Gastroesophageal sphincter (tissue), 4 donors: ENCODE measurements at regions not wholly inside any gene's neighbourhood (a gene's known extent, or its start where the extent isn't known, plus 50 kb on each side); places are given as distances from the start of the nearest gene placed in this dataset.

Source experiments
- ATAC-seq: fragments of 150-250 bp; one replicate; pipeline ENCODE4 v1.9.1; 2016; ENCODE audit warnings: mild to moderate bottlenecking, moderate library complexity
- H3K27ac ChIP-seq, 4 donors: fragments of 200-600 bp; sonication (generic) in 3 of 4; 1 replicate in 3 of 4; 2 replicates in 1 of 4; pipeline ENCODE4 v1.5.1; 2016 to 2019
- H3K27me3 ChIP-seq: fragments of 200-600 bp; sonication (generic); one replicate; pipeline ENCODE4 v1.5.1; 2019
- H3K36me3 ChIP-seq, 2 donors: fragments of 200-600 bp; sonication (generic); one replicate each; pipeline ENCODE4 v1.5.1; 2019; ENCODE audit warnings: control low read depth in 1 of 2
- H3K4me1 ChIP-seq, 3 donors: fragments of 200-600 bp; sonication (generic); 1 replicate in 2 of 3; 2 replicates in 1 of 3; pipeline ENCODE4 v1.5.1; 2016 to 2019; ENCODE audit warnings: control low read depth in 2 of 3
- H3K4me3 ChIP-seq, 2 donors: fragments of 200-600 bp; sonication (generic); one replicate each; pipeline ENCODE4 v1.5.1; 2019; ENCODE audit warnings: mild to moderate bottlenecking in 1 of 2, moderate library complexity in 1 of 2
- H3K9me3 ChIP-seq, 3 donors: fragments of 200-600 bp; sonication (generic); one replicate each; pipeline ENCODE4 v1.5.1; 2017 to 2019; ENCODE audit warnings: control low read depth in 2 of 3
- EP300 ChIP-seq: sonication (generic); formaldehyde crosslinking; IDR thresholded peaks from one replicate; pipeline ENCODE4 v1.6.1; 2017; ENCODE audit warnings: antibody characterized with exemption, mild to moderate bottlenecking
- POLR2A ChIP-seq, 2 donors: fragments of 450-650 bp; IDR thresholded peaks; one replicate each; pipeline ENCODE4 v1.6.1; 2017; ENCODE audit warnings: antibody characterized with exemption in 2 of 2, mild to moderate bottlenecking in 2 of 2, moderate library complexity in 1 of 2
- POLR2AphosphoS5 ChIP-seq: sonication (generic); formaldehyde crosslinking; IDR thresholded peaks from one replicate; pipeline ENCODE4 v1.6.1; 2017; ENCODE audit warnings: antibody characterized with exemption
- WGBS, 2 donors: methylation state at CpG; one replicate each; pipeline ENCODE4 v1.1.5; 2018; ENCODE audit warnings: low coverage in 1 of 2; 5-methylcytosine and 5-hydroxymethylcytosine counted together
- TF ChIP-seq, protein P1 (sequence below), 4 experiments: fragments of 200-600 bp in 2 of 4; fragments of 450-650 bp in 2 of 4; sonication (generic) in 1 of 4; IDR thresholded peaks; one replicate each; pipeline ENCODE4 v1.5.1; 2017 to 2019; ENCODE audit warnings: antibody characterized with exemption in 4 of 4, mild to moderate bottlenecking in 2 of 4, moderate library complexity in 2 of 4

- Histone ChIP-seq H3K4me1 (no peaks in the 10 kb centered on the region), H3K27ac (no peak overlapping the region), H3K4me3 (no peak overlapping the region), H3K36me3 (no peaks in the 10 kb centered on the region), H3K27me3 (peaks cover 7% of the 10 kb centered on the region), H3K9me3 (peaks cover 0 to 11% (median 0%) of the 10 kb centered on the region in 3 donors)
- TF ChIP-seq POLR2A (IDR thresholded peaks at IDR 0.05) (no peak), EP300 (no peak), POLR2AphosphoS5 (no peak)
- TF ChIP-seq, protein P1, sequence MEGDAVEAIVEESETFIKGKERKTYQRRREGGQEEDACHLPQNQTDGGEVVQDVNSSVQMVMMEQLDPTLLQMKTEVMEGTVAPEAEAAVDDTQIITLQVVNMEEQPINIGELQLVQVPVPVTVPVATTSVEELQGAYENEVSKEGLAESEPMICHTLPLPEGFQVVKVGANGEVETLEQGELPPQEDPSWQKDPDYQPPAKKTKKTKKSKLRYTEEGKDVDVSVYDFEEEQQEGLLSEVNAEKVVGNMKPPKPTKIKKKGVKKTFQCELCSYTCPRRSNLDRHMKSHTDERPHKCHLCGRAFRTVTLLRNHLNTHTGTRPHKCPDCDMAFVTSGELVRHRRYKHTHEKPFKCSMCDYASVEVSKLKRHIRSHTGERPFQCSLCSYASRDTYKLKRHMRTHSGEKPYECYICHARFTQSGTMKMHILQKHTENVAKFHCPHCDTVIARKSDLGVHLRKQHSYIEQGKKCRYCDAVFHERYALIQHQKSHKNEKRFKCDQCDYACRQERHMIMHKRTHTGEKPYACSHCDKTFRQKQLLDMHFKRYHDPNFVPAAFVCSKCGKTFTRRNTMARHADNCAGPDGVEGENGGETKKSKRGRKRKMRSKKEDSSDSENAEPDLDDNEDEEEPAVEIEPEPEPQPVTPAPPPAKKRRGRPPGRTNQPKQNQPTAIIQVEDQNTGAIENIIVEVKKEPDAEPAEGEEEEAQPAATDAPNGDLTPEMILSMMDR (IDR thresholded peaks at IDR 0.05), result no peak
- no peak for ATAC-seq
- 73 to 83% methylated on average over 1 to 2 of the region's 2 CpGs for WGBS, 2 donors
These were observed 159.8 kb downstream of the EN1 start for GRCh38 chr2:118687698-118688097.

DNA sequence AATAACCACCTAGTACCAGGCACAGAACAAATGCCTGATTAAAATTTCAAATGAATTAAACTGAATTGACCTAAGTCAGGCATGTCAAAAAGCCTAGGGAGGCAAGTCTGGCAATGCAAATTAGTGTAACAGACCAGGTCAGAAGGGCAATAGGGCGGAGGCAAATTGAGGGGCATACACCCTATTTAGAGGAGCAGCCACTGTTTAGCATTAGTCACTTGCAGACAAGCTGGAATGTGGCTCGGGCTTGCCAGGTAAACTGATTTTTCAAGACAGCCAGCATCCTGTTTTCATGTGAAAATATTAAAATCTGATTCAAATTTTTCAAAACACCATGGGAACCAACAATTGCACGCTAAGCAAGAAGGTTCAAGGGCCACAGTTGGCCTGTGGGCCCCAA, 160.3 kb downstream of the EN1 start:
- Histone ChIP-seq H3K4me1 (no peaks in the 10 kb centered on the region), H3K27me3 (peaks cover 7% of the 10 kb centered on the region), H3K4me3 (no peak overlapping the region), H3K36me3 (no peaks in the 10 kb centered on the region), H3K9me3 (peaks cover 0 to 11% (median 0%) of the 10 kb centered on the region in 3 donors), H3K27ac (no peak overlapping the region)
- no peak for TF ChIP-seq EP300
- TF ChIP-seq POLR2A (IDR thresholded peaks at IDR 0.05), result no peak
- TF ChIP-seq, protein P1 (IDR thresholded peaks at IDR 0.05), result no peak
- TF ChIP-seq POLR2AphosphoS5, result no peak
- WGBS, 2 donors, result 67% methylated on average over 2 of the region's 3 CpGs; no CpG with 5 or more reads in 1 of the 2 donors
- no peak for ATAC-seq

- WGBS, 2 donors, result 55 to 100% methylated on average over 1 of the region's 1 CpG
- no peaks in the 10 kb centered on the region for H3K36me3 ChIP-seq
- H3K27ac ChIP-seq, result no peak overlapping the region
- H3K4me3 ChIP-seq, result no peak overlapping the region
- peak; percentile 58 for ATAC-seq
- peaks cover 11% of the 10 kb centered on the region for H3K27me3 ChIP-seq
- no peaks in the 10 kb centered on the region for H3K4me1 ChIP-seq
- no peak for TF ChIP-seq POLR2AphosphoS5
- TF ChIP-seq EP300, result no peak
- TF ChIP-seq POLR2A (IDR thresholded peaks at IDR 0.05), result no peak
- TF ChIP-seq, protein P1 (IDR thresholded peaks at IDR 0.05), result no peak
- H3K9me3 ChIP-seq, result peaks cover 0 to 11% (median 0%) of the 10 kb centered on the region in 3 donors
These were observed 161.1 kb downstream of the EN1 start for GRCh38 chr2:118686346-118686745.

GRCh38 chr2:118683460-118683859, 164.0 kb downstream of the EN1 start:
- Histone ChIP-seq H3K27ac (no peak overlapping the region), H3K27me3 (peaks cover 17% of the 10 kb centered on the region), H3K36me3 (no peaks in the 10 kb centered on the region), H3K4me1 (no peaks in the 10 kb centered on the region), H3K4me3 (no peak overlapping the region), H3K9me3 (no peaks in the 10 kb centered on the region)
- no peak for TF ChIP-seq POLR2A (IDR thresholded peaks at IDR 0.05)
- no peak for TF ChIP-seq POLR2AphosphoS5
- TF ChIP-seq, protein P1 (IDR thresholded peaks at IDR 0.05), result no peak
- TF ChIP-seq EP300, result no peak
- ATAC-seq, result no peak
- 98 to 100% methylated on average over 4 to 5 of the region's 5 CpGs for WGBS, 2 donors

GRCh38 chr2:118678985-118679384, 168.5 kb downstream of the EN1 start:
- ATAC-seq, result no peak
- Histone ChIP-seq H3K27ac (no peak overlapping the region), H3K36me3 (no peaks in the 10 kb centered on the region), H3K27me3 (peaks cover 17% of the 10 kb centered on the region), H3K4me1 (no peaks in the 10 kb centered on the region), H3K9me3 (no peaks in the 10 kb centered on the region), H3K4me3 (no peak overlapping the region)
- TF ChIP-seq POLR2AphosphoS5 (no peak), POLR2A (IDR thresholded peaks at IDR 0.05) (no peak), EP300 (no peak)
- TF ChIP-seq, protein P1 (IDR thresholded peaks at IDR 0.05), result no peak
- 20 to 50% methylated on average over 1 to 2 of the region's 2 CpGs for WGBS, 2 donors
